ENCODE measurements at regions not wholly inside any gene's neighbourhood (a gene's known extent, or its start where the extent isn't known, plus 50 kb on each side); places are given as distances from the start of the nearest gene placed in this dataset. TPM values are rescaled to one million over a fixed set of nuclear protein-coding genes. Genes with fewer than 3 reads are reported as not detected.
"Not testable (repeated sequence)": the region's sequence is repeated elsewhere in the genome, so short reads cannot be mapped to it uniquely, and the experiment has no call there.

GRCh38 chr1:41197-41596, 410.3 kb downstream of the OR4F29 start:
- H3K4me3 ChIP-seq (ENCODE audit: low read depth, low read length, poor library complexity, severe bottlenecking); H3K36me3 ChIP-seq (ENCODE audit: insufficient read depth, low read length, poor library complexity, severe bottlenecking); H3K27ac ChIP-seq (ENCODE audit: low read depth, low read length, poor library complexity, severe bottlenecking); H3K9me3 ChIP-seq (ENCODE audit: low read depth, low read length, poor library complexity, severe bottlenecking); H3K4me1 ChIP-seq (ENCODE audit: insufficient read depth, low read length, poor library complexity, severe bottlenecking); H3K27me3 ChIP-seq (replicated peaks; ENCODE audit: insufficient read depth, low read depth, low read length, poor library complexity); BruUV-seq (replicated peaks); CTCF ChIA-PET; POLR2A ChIA-PET (ENCODE audit: low non-redundant PET); DNase-seq (ENCODE audit: low spot score); intact Hi-C loops (cut with micrococcal nuclease; ENCODE audit: unreplicated experiment): not testable (repeated sequence)

DNA sequence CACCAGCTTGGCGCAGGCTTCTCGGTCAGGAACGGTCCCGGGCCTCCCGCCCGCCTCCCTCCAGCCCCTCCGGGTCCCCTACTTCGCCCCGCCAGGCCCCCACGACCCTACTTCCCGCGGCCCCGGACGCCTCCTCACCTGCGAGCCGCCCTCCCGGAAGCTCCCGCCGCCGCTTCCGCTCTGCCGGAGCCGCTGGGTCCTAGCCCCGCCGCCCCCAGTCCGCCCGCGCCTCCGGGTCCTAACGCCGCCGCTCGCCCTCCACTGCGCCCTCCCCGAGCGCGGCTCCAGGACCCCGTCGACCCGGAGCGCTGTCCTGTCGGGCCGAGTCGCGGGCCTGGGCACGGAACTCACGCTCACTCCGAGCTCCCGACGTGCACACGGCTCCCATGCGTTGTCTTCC, 422.3 kb downstream of the OR4F29 start:
- CTCF ChIA-PET; H3K4me3 ChIP-seq (ENCODE audit: low read depth, low read length, poor library complexity, severe bottlenecking); DNase-seq (ENCODE audit: low spot score); H3K9me3 ChIP-seq (ENCODE audit: low read depth, low read length, poor library complexity, severe bottlenecking); H3K4me1 ChIP-seq (ENCODE audit: insufficient read depth, low read length, poor library complexity, severe bottlenecking); H3K27me3 ChIP-seq (replicated peaks; ENCODE audit: insufficient read depth, low read depth, low read length, poor library complexity); BruUV-seq (replicated peaks); H3K27ac ChIP-seq (ENCODE audit: low read depth, low read length, poor library complexity, severe bottlenecking); POLR2A ChIA-PET (ENCODE audit: low non-redundant PET); H3K36me3 ChIP-seq (ENCODE audit: insufficient read depth, low read length, poor library complexity, severe bottlenecking); intact Hi-C loops (cut with micrococcal nuclease; ENCODE audit: unreplicated experiment): not testable (repeated sequence)

- CTCF ChIA-PET: not testable (repeated sequence)
These were observed 434.2 kb downstream of the OR4F29 start for GRCh38 chr1:17298-17697.

DNA sequence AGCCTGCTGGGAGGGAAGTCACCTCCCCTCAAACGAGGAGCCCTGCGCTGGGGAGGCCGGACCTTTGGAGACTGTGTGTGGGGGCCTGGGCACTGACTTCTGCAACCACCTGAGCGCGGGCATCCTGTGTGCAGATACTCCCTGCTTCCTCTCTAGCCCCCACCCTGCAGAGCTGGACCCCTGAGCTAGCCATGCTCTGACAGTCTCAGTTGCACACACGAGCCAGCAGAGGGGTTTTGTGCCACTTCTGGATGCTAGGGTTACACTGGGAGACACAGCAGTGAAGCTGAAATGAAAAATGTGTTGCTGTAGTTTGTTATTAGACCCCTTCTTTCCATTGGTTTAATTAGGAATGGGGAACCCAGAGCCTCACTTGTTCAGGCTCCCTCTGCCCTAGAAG, 435.5 kb downstream of the OR4F29 start:
- H3K36me3 ChIP-seq (ENCODE audit: insufficient read depth, low read length, poor library complexity, severe bottlenecking); BruUV-seq (replicated peaks); DNase-seq (ENCODE audit: low spot score); H3K4me3 ChIP-seq (ENCODE audit: low read depth, low read length, poor library complexity, severe bottlenecking); H3K4me1 ChIP-seq (ENCODE audit: insufficient read depth, low read length, poor library complexity, severe bottlenecking); CTCF ChIA-PET; H3K27ac ChIP-seq (ENCODE audit: low read depth, low read length, poor library complexity, severe bottlenecking); H3K27me3 ChIP-seq (replicated peaks; ENCODE audit: insufficient read depth, low read depth, low read length, poor library complexity); intact Hi-C loops (cut with micrococcal nuclease; ENCODE audit: unreplicated experiment); POLR2A ChIA-PET (ENCODE audit: low non-redundant PET); H3K9me3 ChIP-seq (ENCODE audit: low read depth, low read length, poor library complexity, severe bottlenecking): not testable (repeated sequence)

More at GRCh38 chr1:17298-17697, 434.2 kb downstream of the OR4F29 start:
- H3K27ac ChIP-seq (ENCODE audit: low read depth, low read length, poor library complexity, severe bottlenecking); DNase-seq (ENCODE audit: low spot score); H3K36me3 ChIP-seq (ENCODE audit: insufficient read depth, low read length, poor library complexity, severe bottlenecking); H3K4me3 ChIP-seq (ENCODE audit: low read depth, low read length, poor library complexity, severe bottlenecking); POLR2A ChIA-PET (ENCODE audit: low non-redundant PET); intact Hi-C loops (cut with micrococcal nuclease; ENCODE audit: unreplicated experiment); H3K9me3 ChIP-seq (ENCODE audit: low read depth, low read length, poor library complexity, severe bottlenecking); H3K4me1 ChIP-seq (ENCODE audit: insufficient read depth, low read length, poor library complexity, severe bottlenecking); H3K27me3 ChIP-seq (replicated peaks; ENCODE audit: insufficient read depth, low read depth, low read length, poor library complexity): not testable (repeated sequence)
- BruUV-seq (replicated peaks): TSS peak; percentile 5

- POLR2A ChIA-PET (ENCODE audit: low non-redundant PET); CTCF ChIA-PET; BruUV-seq (replicated peaks): not testable (repeated sequence)
These were observed 441.3 kb downstream of the OR4F29 start for GRCh38 chr1:9941-10717.

More at GRCh38 chr1:9941-10717, 441.3 kb downstream of the OR4F29 start:
- H3K4me1 ChIP-seq (ENCODE audit: insufficient read depth, low read length, poor library complexity, severe bottlenecking); H3K9me3 ChIP-seq (ENCODE audit: low read depth, low read length, poor library complexity, severe bottlenecking); H3K27ac ChIP-seq (ENCODE audit: low read depth, low read length, poor library complexity, severe bottlenecking); intact Hi-C loops (cut with micrococcal nuclease; ENCODE audit: unreplicated experiment); H3K27me3 ChIP-seq (replicated peaks; ENCODE audit: insufficient read depth, low read depth, low read length, poor library complexity); H3K4me3 ChIP-seq (ENCODE audit: low read depth, low read length, poor library complexity, severe bottlenecking); H3K36me3 ChIP-seq (ENCODE audit: insufficient read depth, low read length, poor library complexity, severe bottlenecking); DNase-seq (ENCODE audit: low spot score): not testable (repeated sequence)

Small RNAs in the stretch of these regions (microRNA-seq; reads per million reads assigned to microRNA genes)
- gene MIR6859-1 (not detected), gene MIR6859-2 (not detected)

Data from A673 (cell line).